Activated CD4-positive, alpha-beta T cell treated with anti-CD3 and anti-CD28 coated beads, Interleukin-2, amount 10 ng/mL, durations not matched to agents 24 days and 14 days (primary cell): ENCODE measurements at regions not wholly inside any gene's neighbourhood (a gene's known extent, or its start where the extent isn't known, plus 50 kb on each side); places are given as distances from the start of the nearest gene placed in this dataset.

Source experiments
- DNase-seq: peaks from one replicate; pipeline ENCODE4 v3.0.0; 2022
- H3K27ac Mint-ChIP-seq: one replicate; pipeline ENCODE4 v1.8.0; 2022; ENCODE audit warnings: mild to moderate bottlenecking, mixed read lengths
- H3K27me3 Mint-ChIP-seq: one replicate; pipeline ENCODE4 v1.8.0; 2022; ENCODE audit warnings: mixed read lengths
- H3K36me3 Mint-ChIP-seq: one replicate; pipeline ENCODE4 v1.8.0; 2022; ENCODE audit warnings: low read depth, mild to moderate bottlenecking, mixed read lengths
- H3K4me1 Mint-ChIP-seq: one replicate; pipeline ENCODE4 v1.8.0; 2021; ENCODE audit warnings: mixed read lengths
- H3K4me3 Mint-ChIP-seq: one replicate; pipeline ENCODE4 v1.8.0; 2022; ENCODE audit warnings: mild to moderate bottlenecking, moderate library complexity, mixed read lengths
- H3K9me3 Mint-ChIP-seq: one replicate; pipeline ENCODE4 v1.8.0; 2021; ENCODE audit warnings: mixed read lengths
- intact Hi-C: fragments of 100-400 bp; cut with micrococcal nuclease; formaldehyde crosslinking; loops from one replicate; pipeline ENCODE4 v1.15.1; 2023

DNA sequence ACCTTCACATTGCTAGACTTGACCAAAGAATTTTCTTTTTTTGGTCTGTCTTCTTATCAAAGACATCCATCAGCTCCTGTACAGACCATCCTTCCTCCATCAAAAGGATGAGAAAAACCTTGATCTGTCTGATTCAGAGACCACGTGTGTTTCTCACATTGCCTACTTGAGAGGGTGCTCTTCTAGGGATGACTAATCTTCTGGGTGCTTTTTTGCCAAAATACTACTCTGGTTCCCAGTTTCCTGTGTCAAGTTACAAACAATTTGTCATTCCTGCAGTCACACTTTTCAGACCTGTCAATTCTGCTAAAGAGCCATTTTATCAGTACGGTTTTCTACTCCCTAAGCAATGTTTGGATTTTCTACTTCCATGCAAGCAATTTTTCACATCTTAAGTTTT lies 492.2 kb downstream of the CDH11 start:
- Mint-ChIP-seq H3K27me3 (no peaks in the 10 kb centered on the region), H3K27ac (no peak overlapping the region), H3K36me3 (no peaks in the 10 kb centered on the region), H3K4me1 (no peaks in the 10 kb centered on the region), H3K9me3 (peaks cover 7% of the 10 kb centered on the region), H3K4me3 (no peak overlapping the region)
- intact Hi-C loops, result no loop called here
- no peak for DNase-seq

DNA sequence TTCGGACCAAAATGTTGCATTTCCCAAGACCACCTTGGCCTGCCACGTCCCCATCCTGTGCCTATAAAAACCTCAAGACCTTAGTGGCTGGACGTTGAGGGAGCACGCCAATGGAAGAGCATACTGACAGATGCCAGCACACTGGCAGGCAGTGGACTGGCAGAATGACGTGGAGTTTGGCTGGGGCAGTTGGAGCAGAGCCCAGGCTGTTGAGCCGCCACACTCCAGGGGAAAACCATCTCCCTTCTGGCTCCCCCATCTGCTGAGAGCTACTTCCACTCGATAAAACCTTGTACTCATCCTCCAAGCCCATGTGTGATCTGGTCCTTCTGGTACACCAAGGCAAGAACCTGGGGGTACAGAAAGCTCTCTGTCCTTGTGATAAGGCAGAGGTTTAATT lies 494.1 kb downstream of the CDH11 start:
- Mint-ChIP-seq H3K4me1 (no peaks in the 10 kb centered on the region), H3K9me3 (peaks cover 12% of the 10 kb centered on the region), H3K27ac (no peak overlapping the region), H3K27me3 (no peaks in the 10 kb centered on the region), H3K4me3 (no peak overlapping the region), H3K36me3 (no peaks in the 10 kb centered on the region)
- DNase-seq, result no peak
- intact Hi-C loops, result no loop called here

DNA sequence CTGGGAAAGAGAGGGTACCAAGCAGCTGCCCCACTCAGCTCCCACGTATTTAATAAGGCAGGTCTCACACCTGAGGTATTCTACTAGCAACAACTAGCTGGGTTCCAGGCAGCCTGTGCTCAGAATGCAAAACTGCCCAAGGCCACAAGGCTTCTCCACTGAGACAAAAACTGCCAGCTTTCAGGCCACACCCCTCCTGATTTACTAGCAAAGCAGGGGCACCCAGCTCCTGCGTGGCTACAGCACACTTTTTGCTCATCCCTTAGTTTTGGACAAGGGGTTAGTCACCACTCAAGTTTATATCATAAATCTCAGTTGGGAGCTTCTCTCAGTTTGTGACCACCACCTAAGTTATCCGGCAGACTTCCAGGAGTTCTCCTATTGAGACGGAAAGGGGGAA lies 494.6 kb downstream of the CDH11 start:
- intact Hi-C loops, result no loop called here
- Mint-ChIP-seq H3K9me3 (peaks cover 12% of the 10 kb centered on the region), H3K27ac (no peak overlapping the region), H3K4me1 (no peaks in the 10 kb centered on the region), H3K27me3 (no peaks in the 10 kb centered on the region), H3K36me3 (no peaks in the 10 kb centered on the region), H3K4me3 (no peak overlapping the region)
- no peak for DNase-seq

DNA sequence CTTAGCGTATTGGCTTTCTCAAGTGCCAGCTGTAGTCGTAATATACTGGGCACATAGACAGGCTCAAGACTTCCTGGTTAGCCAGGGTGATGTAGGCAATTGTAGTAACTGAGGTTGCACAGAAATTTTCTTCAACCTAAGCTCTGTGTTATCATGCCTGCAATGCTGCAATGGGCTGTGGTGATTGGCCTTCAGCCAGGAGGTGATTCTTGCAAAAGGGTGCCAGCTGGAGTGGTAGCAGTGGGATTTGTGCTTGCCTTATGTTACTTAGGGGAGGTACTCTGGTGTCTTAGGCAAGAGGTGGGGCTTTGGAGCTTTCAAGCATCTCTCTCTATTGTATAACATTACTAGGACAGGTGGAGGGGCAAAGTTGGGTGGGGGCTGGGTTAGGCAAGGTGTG lies 495.1 kb downstream of the CDH11 start:
- Mint-ChIP-seq H3K4me3 (no peak overlapping the region), H3K27me3 (no peaks in the 10 kb centered on the region), H3K9me3 (peaks cover 12% of the 10 kb centered on the region), H3K27ac (no peak overlapping the region), H3K36me3 (no peaks in the 10 kb centered on the region), H3K4me1 (no peaks in the 10 kb centered on the region)
- DNase-seq, result no peak
- intact Hi-C loops, result no loop called here

DNA sequence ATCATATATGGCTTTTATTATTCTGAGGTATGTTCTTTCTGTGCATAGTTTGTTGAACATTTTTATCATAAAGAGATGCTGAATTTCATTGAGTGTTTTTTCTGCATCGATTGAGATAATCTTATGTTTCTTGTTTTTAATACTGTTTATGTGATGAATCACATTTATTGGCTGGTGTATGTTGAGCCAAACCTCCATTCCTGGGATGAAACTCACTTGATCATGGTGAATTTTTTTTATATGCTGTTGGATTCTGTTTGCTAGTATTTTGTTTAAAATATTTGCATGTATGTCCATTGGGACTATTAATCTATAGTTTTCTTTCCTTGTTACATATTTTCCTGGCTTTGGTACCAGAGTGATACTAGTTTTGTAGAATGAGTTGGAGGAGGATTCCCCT lies 500.2 kb downstream of the CDH11 start:
- no peak overlapping the region for H3K4me3 Mint-ChIP-seq
- H3K9me3 Mint-ChIP-seq, result peaks cover 8% of the 10 kb centered on the region
- H3K27me3 Mint-ChIP-seq, result no peaks in the 10 kb centered on the region
- no peak overlapping the region for H3K27ac Mint-ChIP-seq
- DNase-seq, result no peak
- intact Hi-C loops, result no loop called here
- no peaks in the 10 kb centered on the region for H3K4me1 Mint-ChIP-seq
- no peaks in the 10 kb centered on the region for H3K36me3 Mint-ChIP-seq

DNA sequence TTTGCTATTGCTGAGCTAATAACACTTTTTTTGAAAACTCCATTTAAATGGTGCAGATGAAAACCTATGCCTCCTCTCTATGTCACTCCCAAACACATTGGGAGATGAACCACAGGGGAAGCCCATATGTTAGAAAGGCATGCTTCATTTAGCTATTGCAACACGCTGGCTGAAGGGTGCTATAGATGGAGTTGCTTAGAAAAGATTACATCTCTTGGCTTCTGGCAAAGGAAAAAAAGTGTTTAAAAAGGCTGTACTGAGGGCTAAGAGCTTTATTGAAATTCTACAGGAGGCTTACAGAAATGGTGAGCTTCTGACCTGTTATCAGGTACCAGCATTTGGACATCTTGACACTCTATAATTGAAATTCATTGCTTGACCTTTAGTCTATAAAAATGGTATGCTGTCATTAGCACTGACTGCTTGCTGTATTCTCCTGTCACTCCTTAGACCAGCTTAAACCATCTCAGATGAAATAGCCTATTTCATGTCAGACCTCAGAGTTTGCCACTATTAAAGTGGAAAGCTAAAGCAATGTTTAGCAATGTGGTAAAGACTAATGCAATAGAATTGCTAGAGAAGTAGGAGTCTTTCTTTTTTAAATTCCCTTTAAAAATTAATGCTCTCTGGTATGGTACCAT lies 503.9 kb downstream of the CDH11 start:
- no peaks in the 10 kb centered on the region for H3K27me3 Mint-ChIP-seq
- no peaks in the 10 kb centered on the region for H3K4me1 Mint-ChIP-seq
- H3K36me3 Mint-ChIP-seq, result no peaks in the 10 kb centered on the region
- peaks cover 15% of the 10 kb centered on the region for H3K9me3 Mint-ChIP-seq
- DNase-seq, result no peak
- intact Hi-C loops, result no loop called here
- H3K4me3 Mint-ChIP-seq, result no peak overlapping the region
- no peak overlapping the region for H3K27ac Mint-ChIP-seq

DNA sequence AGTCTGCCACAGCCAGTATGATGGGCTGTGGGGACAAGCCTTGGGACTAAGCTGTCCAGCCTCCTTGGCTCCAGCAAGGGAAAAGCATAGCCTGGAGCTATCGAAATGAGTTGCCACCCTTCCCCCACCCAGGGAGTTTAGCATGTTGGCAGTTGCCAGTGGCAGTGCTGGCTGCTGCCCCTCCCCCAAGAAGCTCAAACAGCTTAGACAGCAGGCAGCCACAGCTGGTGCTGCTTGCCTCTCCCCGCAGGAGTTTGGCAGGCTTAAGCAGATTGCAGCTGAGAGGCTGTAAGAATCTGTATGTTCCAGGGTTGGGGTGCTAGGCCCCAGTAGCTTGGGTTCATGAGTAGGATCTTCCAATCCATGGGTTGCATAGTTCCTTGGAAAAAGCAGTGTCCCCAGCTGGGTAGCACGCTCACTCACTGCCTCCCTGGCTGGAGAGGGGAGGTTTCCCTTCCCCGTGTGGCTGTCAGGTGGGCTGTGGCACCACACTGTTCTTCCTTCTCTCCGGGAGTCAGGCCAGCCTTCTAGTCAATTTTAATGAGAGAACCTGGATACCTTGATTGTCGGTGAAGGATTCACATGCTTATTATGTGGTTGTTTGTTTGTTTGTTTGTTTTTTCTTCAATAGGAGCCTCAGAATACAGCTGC lies 506.1 kb downstream of the CDH11 start:
- intact Hi-C loops, result no loop called here
- Mint-ChIP-seq H3K4me1 (no peaks in the 10 kb centered on the region), H3K36me3 (no peaks in the 10 kb centered on the region), H3K4me3 (no peak overlapping the region), H3K27me3 (no peaks in the 10 kb centered on the region), H3K9me3 (peaks cover 29% of the 10 kb centered on the region), H3K27ac (no peak overlapping the region)
- no peak for DNase-seq

DNA sequence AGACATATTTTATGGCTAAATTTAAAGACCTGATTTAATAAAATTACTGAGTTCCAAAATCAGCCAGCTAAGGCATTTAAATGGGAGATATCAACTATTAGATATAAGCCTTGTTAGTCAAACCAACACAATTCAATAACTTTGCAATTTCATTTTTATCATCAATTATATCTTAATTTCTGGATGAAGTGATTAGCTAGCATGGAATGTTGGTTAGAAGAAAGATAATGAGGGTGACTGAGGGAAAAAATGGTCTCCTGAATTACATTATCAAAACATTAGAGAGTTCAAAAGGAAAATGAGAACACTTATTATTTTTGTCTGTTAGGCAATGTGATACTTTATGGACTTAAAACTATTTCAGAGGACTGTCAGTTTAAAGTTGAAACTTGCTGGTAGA lies 525.7 kb downstream of the CDH11 start:
- DNase-seq, result no peak
- intact Hi-C loops, result no loop called here
- H3K4me1 Mint-ChIP-seq, result no peaks in the 10 kb centered on the region
- no peak overlapping the region for H3K4me3 Mint-ChIP-seq
- peaks cover 4% of the 10 kb centered on the region for H3K9me3 Mint-ChIP-seq
- no peaks in the 10 kb centered on the region for H3K36me3 Mint-ChIP-seq
- no peak overlapping the region for H3K27ac Mint-ChIP-seq
- no peaks in the 10 kb centered on the region for H3K27me3 Mint-ChIP-seq

DNA sequence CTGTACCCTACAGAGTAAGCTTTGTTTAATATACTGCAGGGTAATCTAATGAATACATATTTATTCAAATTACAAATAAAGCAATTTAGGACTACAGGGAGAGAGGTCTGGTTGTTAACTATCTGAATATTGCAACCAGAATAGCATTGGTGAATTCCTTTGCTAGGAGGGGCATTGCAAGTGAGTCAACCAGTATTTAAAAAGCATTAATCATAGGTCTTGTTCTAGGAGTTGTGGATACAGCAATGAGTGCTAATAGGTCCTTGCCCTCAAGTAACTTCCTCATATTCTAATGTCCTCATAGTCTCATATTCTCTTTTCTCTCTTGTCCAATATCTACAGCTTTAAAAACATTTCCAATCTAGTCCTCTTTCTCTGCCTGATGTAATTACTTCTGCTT lies 531.4 kb downstream of the CDH11 start:
- H3K9me3 Mint-ChIP-seq, result no peaks in the 10 kb centered on the region
- H3K27ac Mint-ChIP-seq, result no peak overlapping the region
- H3K4me3 Mint-ChIP-seq, result no peak overlapping the region
- H3K4me1 Mint-ChIP-seq, result no peaks in the 10 kb centered on the region
- no peak for DNase-seq
- intact Hi-C loops, result no loop called here
- no peaks in the 10 kb centered on the region for H3K27me3 Mint-ChIP-seq
- H3K36me3 Mint-ChIP-seq, result no peaks in the 10 kb centered on the region

DNA sequence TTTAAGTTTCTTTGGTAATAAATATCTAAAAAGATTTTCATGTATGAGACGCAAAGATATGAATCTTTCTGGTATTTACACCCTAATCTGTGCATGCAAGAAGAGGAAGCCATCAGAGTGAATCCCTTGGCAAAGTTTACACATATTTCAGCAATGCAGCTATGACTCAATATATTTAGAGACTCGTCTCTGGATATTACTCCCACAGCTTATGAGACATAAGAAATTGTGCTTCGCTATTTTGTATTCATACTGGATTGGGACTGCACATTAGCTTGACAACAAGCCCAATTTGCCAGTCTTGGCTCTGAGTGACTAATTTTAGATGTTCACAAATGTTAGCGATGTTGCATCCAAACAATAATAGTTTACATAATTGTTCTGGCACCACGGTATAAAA lies 532.0 kb downstream of the CDH11 start:
- no peak for DNase-seq
- H3K4me1 Mint-ChIP-seq, result no peaks in the 10 kb centered on the region
- H3K27ac Mint-ChIP-seq, result no peak overlapping the region
- no peaks in the 10 kb centered on the region for H3K9me3 Mint-ChIP-seq
- H3K27me3 Mint-ChIP-seq, result no peaks in the 10 kb centered on the region
- H3K36me3 Mint-ChIP-seq, result no peaks in the 10 kb centered on the region
- no peak overlapping the region for H3K4me3 Mint-ChIP-seq
- intact Hi-C loops, result no loop called here

DNA sequence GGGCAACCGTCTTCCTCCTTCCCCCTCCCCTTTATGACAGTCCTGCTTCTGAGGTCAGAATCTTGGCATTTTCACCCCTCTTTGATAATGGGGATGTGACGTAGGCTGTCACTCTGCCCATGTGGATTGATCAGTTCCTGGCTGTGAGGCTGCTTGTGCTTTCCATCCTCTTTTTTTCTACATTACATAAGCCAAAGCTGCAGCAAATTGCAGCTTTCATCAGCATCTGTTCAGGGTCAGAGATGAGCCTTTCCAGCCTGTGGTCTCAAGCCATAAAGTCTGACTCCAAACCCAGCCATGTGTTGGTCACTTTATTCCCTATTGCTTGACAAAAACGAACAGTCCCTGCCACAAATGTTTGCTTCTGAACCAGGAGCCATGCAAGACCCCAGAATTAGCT lies 535.1 kb downstream of the CDH11 start:
- Mint-ChIP-seq H3K27ac (no peak overlapping the region), H3K9me3 (no peaks in the 10 kb centered on the region), H3K4me1 (no peaks in the 10 kb centered on the region), H3K27me3 (no peaks in the 10 kb centered on the region), H3K4me3 (no peak overlapping the region), H3K36me3 (no peaks in the 10 kb centered on the region)
- no peak for DNase-seq
- intact Hi-C loops, result no loop called here

DNA sequence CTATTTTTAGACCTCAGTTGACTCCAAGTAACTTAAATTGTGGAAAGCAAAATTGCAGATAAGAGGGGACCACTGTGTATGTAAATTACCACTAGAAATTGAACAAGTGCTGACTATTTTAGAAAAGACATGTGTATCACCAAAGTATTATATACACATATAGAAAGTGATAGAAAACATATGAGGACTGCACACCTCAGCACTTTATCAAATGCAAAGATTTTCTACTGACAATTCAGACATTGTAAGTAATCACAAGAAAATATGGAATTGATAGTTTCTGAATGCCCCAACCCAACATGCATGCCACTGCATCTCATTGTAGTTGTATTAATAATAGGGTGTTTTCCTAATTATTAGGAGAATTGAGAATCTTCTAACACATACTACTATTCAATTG lies 536.5 kb downstream of the CDH11 start:
- Mint-ChIP-seq H3K4me1 (no peaks in the 10 kb centered on the region), H3K36me3 (no peaks in the 10 kb centered on the region), H3K4me3 (no peak overlapping the region), H3K9me3 (no peaks in the 10 kb centered on the region), H3K27me3 (no peaks in the 10 kb centered on the region), H3K27ac (no peak overlapping the region)
- intact Hi-C loops, result no loop called here
- DNase-seq, result no peak

DNA sequence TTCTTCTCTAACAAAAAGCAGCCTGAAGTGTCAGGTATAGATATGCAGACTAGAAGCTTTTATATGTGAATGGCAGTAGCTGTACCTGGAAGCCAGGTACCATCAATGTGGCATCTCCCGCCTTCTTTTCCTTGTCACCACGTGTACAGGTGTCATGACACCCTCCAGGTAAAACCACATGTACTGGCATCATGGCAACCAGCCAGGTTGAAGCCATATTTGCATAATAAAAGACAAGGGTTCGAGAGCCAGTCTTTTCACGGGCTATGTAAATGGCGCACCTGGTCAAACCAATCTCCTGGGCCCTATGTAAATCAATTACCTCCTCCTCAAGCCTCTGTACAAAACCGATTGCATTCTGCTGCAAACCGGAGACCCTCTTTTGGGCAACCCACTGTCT lies 541.3 kb downstream of the CDH11 start:
- H3K4me1 Mint-ChIP-seq, result no peaks in the 10 kb centered on the region
- no peaks in the 10 kb centered on the region for H3K36me3 Mint-ChIP-seq
- peaks cover 5% of the 10 kb centered on the region for H3K9me3 Mint-ChIP-seq
- H3K27me3 Mint-ChIP-seq, result no peaks in the 10 kb centered on the region
- H3K27ac Mint-ChIP-seq, result no peak overlapping the region
- intact Hi-C loops, result no loop called here
- H3K4me3 Mint-ChIP-seq, result no peak overlapping the region
- DNase-seq, result no peak

DNA sequence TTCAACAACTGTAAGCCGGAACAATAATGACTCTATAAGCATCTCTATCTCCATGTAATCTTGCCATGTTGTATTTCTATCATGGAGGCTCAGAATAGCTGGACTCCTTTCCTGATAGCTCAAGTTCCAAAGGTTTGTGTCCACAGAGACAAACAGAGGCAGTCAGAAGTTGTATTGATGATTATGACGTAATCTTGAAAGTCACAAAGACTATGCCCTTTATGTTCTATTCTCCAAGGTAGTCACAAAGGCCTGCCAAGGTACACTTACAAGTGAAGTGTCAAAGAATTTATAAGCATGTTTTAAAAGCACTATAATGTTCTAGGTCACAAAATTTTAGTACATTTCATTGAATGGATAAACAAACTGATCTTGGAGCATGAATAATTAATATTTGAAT lies 542.2 kb downstream of the CDH11 start:
- Mint-ChIP-seq H3K9me3 (peaks cover 5% of the 10 kb centered on the region), H3K27ac (no peak overlapping the region)

DNA sequence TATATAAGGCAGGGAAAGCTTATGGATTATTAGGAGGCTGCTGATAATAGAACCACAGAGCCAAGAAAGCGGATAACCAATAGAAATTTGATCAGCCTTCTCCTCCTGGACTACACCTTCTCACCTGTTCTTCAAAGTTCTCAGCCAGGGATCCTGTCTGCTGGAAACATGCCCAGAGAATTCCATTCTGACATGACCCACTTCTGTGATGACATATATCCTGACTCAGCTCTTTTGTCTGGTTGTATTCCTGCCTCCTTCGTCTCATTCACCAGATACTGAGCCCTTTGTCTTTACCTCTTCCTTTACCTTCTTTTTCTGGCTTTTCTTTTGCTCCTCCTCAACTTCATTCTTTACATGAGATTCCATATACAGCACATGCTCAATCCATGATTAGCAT lies 576.1 kb downstream of the CDH11 start:
- Mint-ChIP-seq H3K4me1 (no peaks in the 10 kb centered on the region), H3K27ac (no peak overlapping the region), H3K4me3 (no peak overlapping the region), H3K27me3 (no peaks in the 10 kb centered on the region), H3K36me3 (no peaks in the 10 kb centered on the region), H3K9me3 (peaks cover 8% of the 10 kb centered on the region)
- intact Hi-C loops, result no loop called here
- no peak for DNase-seq

More for the DNA sequence above, 542.2 kb downstream of the CDH11 start:
- intact Hi-C loops, result no loop called here
- no peak overlapping the region for H3K4me3 Mint-ChIP-seq
- DNase-seq, result no peak
- H3K36me3 Mint-ChIP-seq, result no peaks in the 10 kb centered on the region
- no peaks in the 10 kb centered on the region for H3K27me3 Mint-ChIP-seq
- no peaks in the 10 kb centered on the region for H3K4me1 Mint-ChIP-seq
